NOMO-1 (cell line): ENCODE measurements at regions not wholly inside any gene's neighbourhood (a gene's known extent, or its start where the extent isn't known, plus 50 kb on each side); places are given as distances from the start of the nearest gene placed in this dataset.

Experiments
- DNase-seq, 2 experiments: peaks; one replicate each; lab custom pipeline; 2025; ENCODE audit not compliant: unreplicated experiment in 2 of 2; lab: John Stamatoyannopoulos, UW

DNA sequence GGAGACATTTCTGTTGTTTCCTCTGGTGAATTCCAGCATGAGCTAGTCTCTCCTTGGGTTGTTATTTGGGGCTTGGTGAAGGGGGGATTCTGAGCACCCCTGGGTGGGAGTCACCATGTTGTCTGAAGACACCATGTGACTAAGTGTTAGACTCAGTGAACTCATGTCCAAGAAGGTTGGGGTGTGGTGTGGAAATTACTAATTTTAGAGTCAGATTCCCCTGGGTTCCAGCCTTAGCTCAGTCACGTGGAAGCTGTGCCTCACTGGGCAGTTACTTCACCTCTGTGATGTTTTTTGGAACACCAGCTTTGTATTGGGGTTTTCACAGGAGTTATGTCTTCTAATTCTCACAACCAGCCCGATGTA, 171.5 kb downstream of the RPLP1 start:
- DNase-seq, result no peak

- no peak for DNase-seq
Observed at GRCh38 chr15:69624816-69625215, 172.2 kb downstream of the RPLP1 start.

- DNase-seq, result no peak
Observed at GRCh38 chr15:69625328-69625727, 172.7 kb downstream of the RPLP1 start.

DNA sequence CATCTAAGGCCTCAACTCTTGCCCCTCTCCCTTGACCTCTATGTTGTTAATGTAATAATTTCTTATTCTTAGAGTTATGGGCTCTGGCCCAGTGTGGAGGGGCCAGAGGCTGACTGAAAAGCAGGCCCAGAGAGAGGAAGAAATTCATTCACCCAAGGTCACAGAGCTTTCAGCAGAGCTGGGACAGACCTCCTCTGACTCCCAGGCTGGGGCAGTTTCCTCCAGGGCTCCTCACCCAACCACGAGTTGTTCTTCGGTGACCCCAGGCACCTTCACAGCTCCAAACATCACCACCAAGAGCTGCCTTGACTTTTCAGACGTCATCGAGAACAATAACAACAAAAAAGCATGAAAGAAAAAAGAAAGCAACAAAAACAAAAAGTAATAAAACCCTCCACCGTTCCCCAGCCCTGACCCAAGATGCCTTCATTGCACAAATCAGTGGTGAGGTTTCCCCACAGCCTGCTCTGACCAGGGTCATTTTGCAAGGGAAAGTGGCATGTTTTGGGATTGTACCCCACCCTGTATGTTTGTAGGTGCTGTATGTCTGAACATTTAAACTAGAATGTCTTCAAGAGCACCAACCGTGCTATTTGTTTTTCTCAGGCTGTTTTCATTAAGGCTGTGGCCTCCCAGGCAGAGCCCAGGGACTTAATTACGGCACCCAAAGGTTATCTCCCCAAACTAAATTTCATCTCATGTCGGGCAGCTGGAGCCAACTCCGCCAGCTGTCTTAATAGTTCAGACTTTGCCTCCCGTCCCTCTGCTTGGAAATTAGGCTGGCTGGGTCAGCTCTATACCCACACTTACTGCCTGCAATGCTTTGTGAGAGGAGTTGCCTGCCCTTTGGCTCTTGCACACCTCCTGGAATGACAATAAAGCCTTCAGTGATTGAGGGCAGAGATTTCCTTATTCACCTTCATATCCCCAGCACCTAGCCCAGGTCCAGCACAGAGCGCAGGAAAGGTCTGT, 173.8 kb downstream of the RPLP1 start:
- DNase-seq, result peak in 1 of 2 experiments; percentile 10

GRCh38 chr15:69627548-69628158, 175.0 kb downstream of the RPLP1 start:
- DNase-seq, result no peak

DNA sequence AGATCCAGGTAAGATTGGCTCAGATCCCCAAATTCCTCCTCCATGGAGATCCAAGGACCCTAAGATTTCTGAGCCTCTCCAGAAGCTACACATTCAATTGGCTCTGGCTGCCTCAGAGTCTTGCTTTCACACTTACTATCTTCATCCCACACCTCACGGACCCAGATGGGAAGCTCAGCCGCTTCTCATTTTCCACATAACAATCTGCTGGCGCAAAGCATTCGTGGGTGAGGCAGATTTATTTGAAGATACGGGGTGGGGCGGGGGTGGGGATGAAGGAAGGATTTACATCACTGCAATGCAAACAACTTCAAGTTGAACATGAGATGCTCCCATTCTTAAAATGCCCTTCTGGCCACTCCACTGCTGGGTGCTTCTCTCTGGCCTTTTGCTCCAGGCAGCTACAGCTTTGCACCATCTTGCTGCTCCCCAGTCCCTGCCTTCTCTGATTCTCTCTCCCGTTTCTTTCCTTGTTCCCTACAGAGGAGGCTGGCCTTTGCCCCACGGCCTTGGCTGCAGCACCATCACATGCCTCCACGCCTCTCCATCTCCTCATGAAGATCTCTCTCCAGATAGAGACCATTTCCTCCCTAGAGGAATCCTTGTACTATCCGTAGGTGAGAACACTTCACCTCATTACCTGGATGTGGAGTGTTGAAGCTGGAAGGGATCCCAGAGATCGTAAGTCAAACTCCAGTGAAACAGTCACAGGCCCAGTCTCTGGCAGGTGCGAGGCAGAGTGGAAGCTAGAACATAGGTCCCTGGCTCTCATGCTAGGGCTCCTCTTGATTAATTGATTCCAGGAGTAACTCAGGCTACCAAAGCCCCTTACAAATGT, 175.9 kb downstream of the RPLP1 start:
- DNase-seq, result no peak

DNA sequence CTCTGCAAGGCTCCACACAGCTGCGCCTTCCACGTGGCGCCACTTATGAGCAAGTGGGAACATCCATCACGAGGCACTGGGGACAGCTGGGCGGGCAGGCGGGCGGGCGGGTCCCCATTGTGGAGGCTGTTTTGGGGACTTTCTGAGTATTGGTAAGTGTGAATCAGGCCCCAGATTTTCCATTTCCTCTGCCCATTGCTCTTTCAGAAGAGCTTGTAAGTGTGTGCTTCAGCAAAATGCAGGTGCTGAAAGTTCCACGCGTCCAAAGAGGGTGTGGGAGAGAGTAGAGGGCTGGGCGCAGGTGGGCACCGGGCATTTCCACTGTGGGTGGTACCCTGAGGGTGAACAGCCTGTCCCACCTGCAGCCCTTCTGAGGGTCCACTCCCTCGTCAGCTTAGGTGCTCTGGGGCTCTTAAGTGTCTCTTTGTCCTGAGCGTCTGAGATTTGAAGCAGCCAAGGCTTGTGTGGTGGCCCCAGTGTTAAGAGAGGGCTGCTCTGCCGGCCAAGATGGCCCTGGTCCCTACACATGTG, 177.1 kb downstream of the RPLP1 start:
- no peak for DNase-seq

DNA sequence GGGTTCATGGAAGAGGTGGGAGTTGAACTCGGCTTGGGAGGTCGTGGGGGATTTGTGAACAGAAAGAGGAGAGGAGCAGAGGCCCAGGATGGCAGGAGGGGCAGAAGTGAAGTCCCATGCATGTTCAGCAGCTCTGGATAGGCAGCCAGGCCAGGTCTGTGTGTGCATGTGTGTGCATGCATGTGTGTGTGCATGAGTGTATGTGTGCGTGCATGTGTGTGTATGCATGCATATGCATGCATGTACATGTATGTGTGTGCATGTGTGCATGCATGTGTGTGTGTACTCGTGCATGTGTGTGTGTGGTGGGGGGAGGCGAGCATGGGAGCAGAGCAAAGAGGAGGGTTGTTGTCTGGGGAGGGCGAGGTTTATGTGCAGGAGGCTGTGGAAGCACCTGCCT, 178.4 kb downstream of the RPLP1 start:
- DNase-seq, result no peak

DNA sequence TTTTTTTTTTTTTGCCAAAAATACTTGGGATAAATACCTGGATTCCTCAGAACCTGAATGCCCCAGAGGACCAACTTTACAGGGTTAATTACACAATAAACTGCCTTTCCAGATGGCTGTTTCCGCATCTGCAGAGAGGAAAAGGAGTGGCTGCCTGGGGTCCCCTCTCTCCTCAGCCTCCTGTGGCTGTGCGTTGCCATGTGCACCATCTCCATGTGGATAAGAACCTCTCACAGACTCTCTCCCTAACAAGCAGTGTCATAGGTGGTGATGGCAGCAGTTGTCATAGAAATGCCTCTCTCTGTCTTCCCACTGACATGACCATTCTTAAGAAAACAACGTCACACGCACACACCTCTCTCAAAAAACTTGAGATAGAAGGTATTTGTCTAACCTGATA, 179.4 kb downstream of the RPLP1 start:
- no peak for DNase-seq

DNA sequence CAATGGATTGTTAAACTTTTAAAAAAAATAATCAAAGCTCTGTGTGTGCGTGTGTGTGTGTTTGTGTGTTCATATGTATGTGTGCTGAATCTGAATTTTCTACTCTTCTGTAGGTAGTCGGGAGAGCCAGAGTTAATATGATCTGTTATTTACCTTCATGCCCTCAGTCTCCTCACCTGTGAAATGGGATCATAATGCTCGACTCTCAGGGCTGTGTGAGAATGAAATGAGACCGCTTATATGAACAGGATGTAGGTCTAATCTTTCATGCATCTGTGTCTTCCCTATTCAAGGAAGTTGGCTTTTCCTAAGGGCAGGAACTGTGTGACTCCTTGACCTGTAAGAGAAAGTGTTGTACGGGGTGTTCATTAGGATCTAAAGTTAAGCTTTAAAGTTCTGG, 182.2 kb downstream of the RPLP1 start:
- DNase-seq, result no peak

DNA sequence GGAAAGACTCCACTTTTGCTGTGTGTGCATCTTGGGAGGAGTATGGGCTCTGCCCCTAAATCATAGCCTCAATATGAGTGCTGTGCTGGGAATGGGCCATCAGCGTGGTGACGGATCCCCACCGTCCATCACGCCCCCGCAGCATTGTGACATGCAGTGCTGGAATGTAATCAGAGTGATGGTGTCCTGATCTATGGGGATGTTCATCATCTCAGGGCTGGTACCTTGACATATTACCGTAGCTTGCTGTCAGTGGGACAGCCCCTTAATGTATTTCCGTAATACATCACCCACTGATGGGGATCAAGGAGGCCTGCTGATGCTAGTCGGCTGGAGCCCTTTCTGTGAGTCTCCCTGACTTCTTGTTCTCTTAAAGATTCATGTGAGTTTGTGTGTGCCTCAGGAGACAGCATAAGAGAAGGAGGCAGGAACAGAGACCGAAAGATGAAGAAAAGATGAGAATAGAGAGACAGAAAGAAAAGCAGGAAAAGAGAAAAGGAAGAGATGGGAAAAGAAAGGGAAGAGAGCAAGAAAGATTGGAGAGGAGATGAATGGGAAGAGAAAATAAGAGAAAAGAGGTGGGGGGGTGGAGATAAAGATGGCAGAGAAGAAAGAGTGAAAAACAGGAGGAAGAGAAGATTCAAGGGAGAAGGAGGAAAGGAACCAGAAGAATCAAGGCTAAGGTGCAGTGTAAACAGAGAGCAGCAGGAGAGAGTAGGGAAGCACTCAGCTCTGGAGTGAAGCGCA, 183.7 kb downstream of the RPLP1 start:
- DNase-seq, result no peak

DNA sequence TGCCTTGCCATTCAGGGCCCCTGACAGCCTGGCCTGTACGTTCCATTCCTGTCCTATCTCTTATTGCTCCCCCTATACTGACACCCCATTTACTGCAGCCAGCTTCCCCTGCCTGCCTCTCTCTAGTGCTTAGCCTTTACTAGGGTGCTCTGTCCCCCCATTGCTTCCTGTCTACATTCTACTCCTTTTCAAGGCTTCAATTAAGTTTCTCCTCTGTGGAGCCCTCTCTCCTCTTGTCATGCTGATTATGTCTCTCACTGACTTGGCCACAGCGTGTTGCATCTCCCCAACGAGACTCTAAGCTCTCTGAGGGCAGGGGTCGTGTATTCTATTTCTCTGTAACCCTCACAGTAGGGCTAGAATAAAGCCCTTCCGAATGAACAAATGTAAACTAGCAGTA, 185.2 kb downstream of the RPLP1 start:
- no peak for DNase-seq

GRCh38 chr15:69643476-69643875, 190.9 kb downstream of the RPLP1 start:
- no peak for DNase-seq

DNA sequence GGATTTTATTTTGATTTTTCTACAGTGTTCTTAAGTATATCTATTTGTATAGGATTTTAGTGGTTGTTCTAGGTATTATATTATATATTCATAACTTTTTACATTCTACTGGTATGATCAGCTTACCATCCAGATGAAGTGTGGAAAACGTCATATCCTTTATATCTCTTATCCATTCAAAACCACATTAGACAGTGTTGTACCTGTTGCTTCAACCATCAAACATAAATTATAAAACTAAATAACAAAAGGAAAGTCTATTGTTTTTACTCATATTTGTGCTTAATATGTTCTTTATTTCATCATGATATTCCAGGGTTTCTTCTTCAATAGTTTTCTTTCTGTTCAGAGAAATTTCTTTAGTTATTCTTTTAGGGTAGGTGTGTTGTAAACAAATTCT, 191.4 kb downstream of the RPLP1 start:
- DNase-seq, result no peak

DNA sequence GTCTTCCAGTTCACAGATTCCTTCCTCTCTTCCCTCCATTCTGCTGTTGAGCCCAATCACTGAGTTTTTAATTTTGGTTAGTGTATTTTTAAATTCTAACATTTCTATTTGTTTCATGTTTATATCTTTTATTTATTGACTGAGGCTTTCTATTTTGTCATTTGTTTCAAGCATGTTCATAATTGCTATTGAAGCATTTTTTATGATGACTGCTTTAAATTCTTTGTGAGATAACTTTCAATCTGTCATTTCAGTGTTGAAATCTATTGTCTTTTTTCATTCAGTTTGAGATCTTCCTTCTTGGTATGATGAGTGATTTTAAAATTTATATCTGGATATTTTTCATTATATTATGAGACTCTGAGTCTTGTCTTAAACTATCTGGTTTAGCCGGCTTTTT, 192.3 kb downstream of the RPLP1 start:
- DNase-seq, result no peak

DNA sequence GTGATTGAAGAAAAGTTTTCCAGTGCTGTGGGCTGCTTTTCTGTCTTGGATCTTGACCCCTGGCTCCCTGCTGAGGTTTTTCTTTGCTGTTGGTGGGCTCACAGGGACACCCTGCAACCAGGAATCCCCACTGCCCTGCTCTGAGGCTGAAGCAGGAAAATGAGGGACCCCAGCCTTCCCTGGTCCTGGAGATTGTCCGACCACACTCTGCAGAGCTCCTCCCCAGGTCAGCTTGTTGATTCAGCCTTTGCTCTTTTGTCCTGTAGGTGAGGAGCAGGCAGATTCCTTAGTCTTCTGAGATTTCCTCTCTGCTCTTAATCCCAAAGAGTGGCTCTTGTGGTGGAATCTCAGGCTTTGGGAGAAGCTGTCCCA, 194.5 kb downstream of the RPLP1 start:
- DNase-seq, result no peak

- no peak for DNase-seq
Observed at GRCh38 chr15:69648212-69648611, 195.6 kb downstream of the RPLP1 start.

DNA sequence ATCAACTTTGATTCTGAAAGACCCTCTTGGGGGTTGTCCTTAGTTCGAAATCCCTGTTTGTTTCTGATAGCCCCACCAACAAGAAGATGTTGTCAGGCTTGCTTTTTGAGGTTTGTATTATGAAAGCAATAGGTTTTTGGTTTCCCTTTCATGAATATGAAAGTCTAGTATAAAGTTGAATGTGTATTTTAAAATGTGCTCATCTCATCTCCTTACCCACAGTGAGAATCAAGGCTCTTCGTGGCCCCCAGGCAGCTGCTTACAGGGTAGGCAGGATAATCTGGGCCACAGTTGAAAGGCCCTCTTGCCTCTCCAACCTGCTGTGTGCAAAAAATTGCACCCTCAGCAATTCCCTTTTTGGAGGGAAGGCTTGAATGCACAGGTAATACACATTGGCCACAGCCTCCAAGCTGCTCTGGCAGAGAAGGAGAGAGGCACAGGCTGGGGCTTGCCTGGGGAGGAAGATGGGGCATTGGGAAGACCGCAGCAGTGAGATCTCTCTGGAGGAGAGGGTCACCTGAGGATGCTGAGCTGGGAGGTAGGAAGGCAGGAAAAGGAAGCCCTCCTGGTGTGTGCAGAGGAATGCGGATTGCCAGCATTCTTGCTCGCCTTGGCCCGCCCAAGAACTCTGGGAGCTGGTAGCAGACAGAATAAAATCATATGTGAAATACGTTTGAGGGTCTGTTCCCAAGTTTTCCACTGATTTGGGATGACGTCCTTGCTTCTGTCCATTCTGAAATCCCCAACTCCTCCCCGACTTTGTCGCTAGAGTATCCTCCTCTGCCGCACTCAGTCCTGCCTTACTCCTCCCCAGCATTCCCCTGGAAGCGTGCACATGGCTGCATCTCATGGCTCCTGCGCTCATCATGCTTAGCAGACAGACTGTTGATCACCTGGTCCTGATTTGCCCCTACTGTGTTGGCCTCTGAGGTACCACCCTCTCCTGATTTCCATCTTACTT, 196.4 kb downstream of the RPLP1 start:
- DNase-seq, result no peak

GRCh38 chr15:69652293-69652692, 199.7 kb downstream of the RPLP1 start:
- DNase-seq, result peak; percentile 8 to 26
